H1 (cell line): ENCODE measurements at regions not wholly inside any gene's neighbourhood (a gene's known extent, or its start where the extent isn't known, plus 50 kb on each side); places are given as distances from the start of the nearest gene placed in this dataset.

Experiments
- CTCF ChIA-PET: fragments of 300-600 bp; sonication (Branson Sonifier 250); formaldehyde crosslinking; loops from one replicate; lab custom pipeline; 2021; ENCODE audit not compliant: partially characterized antibody; lab: Charles Lee
- POLR2A ChIA-PET: fragments of 300-600 bp; sonication (Branson Sonifier 250); formaldehyde crosslinking; loops from one replicate; lab custom pipeline; 2021; ENCODE audit warnings: inconsistent platforms; ENCODE audit not compliant: partially characterized antibody; lab: Charles Lee
- DNase-seq, 2 experiments: peaks; one replicate each; pipeline versions ENCODE4 v3.0.0 to v3.0.0-alpha.2; 2010 to 2022; ENCODE audit warnings: low spot score in 2 of 2, low read depth in 1 of 2, mixed read lengths in 1 of 2
- FAIRE-seq: peaks from 2 replicates; lab custom pipeline; 2011; peaks lifted over from hg19 to GRCh38; lab: Jason Lieb, UNC
- H2AFZ ChIP-seq: 2 replicates; pipeline ENCODE4 v1.8.1; 2012; ENCODE audit warnings: low read length, inconsistent platforms
- H2AK5ac ChIP-seq: 2 replicates; pipeline ENCODE4 v1.6.1; 2013; ENCODE audit warnings: low read depth, low read length
- H2BK120ac ChIP-seq: replicated peaks from 2 replicates; pipeline ENCODE3; 2013; ENCODE audit warnings: low read depth, low read length, inconsistent platforms
- H2BK12ac ChIP-seq: 2 replicates; pipeline ENCODE4 v1.6.1; 2013; ENCODE audit warnings: low read depth, low read length
- H2BK15ac ChIP-seq: 2 replicates; pipeline ENCODE4 v1.6.1; 2013; ENCODE audit warnings: low read length
- H2BK20ac ChIP-seq: 2 replicates; pipeline ENCODE4 v1.6.1; 2013; ENCODE audit warnings: low read length
- H2BK5ac ChIP-seq: 2 replicates; pipeline ENCODE4 v1.6.1; 2013; ENCODE audit warnings: low read depth, low read length
- H3K14ac ChIP-seq: 2 replicates; pipeline ENCODE4 v1.6.1; 2013; ENCODE audit warnings: inconsistent platforms; ENCODE audit not compliant: insufficient read length
- H3K18ac ChIP-seq: 2 replicates; pipeline ENCODE4 v1.6.1; 2013; ENCODE audit warnings: low read length; ENCODE audit errors: extremely low read depth
- H3K23ac ChIP-seq: 2 replicates; pipeline ENCODE4 v1.6.1; 2013; ENCODE audit warnings: inconsistent platforms; ENCODE audit not compliant: insufficient read length
- H3K23me2 ChIP-seq: 2 replicates; pipeline ENCODE4 v1.6.1; 2013; ENCODE audit warnings: low read depth, low read length
- H3K27ac ChIP-seq: 2 replicates; pipeline ENCODE4 v1.6.1; 2011; ENCODE audit warnings: low read depth, low read length, inconsistent platforms
- H3K27me3 ChIP-seq, 4 experiments: replicated peaks in 1 of 4; 1 replicate in 1 of 4; 2 replicates in 3 of 4; pipeline versions ENCODE4 v1.6.1 to v1.8.1; 2011 to 2013; ENCODE audit warnings: low read length in 3 of 4, mild to moderate bottlenecking in 3 of 4, inconsistent platforms in 2 of 4, mixed read lengths in 2 of 4, moderate library complexity in 1 of 4; ENCODE audit not compliant: control insufficient read depth in 3 of 4, insufficient read depth in 3 of 4; ENCODE audit errors: extremely low read depth in 1 of 4
- H3K36me3 ChIP-seq, 4 experiments: 2 replicates each; pipeline versions ENCODE4 v1.6.1 to v1.8.1; 2011 to 2013; ENCODE audit warnings: mild to moderate bottlenecking in 4 of 4, low read length in 3 of 4, moderate library complexity in 2 of 4, control low read depth in 1 of 4, inconsistent platforms in 1 of 4; ENCODE audit not compliant: insufficient read depth in 4 of 4, control insufficient read depth in 2 of 4
- H3K4ac ChIP-seq: replicated peaks from 2 replicates; pipeline ENCODE3; 2013; ENCODE audit warnings: low read length, low read depth, mixed read lengths, inconsistent platforms; ENCODE audit not compliant: insufficient read length
- H3K4me1 ChIP-seq, 4 experiments: replicated peaks in 1 of 4; 1 replicate in 1 of 4; 2 replicates in 3 of 4; pipeline versions ENCODE4 v1.6.1 to v1.8.1; 2011 to 2013; ENCODE audit warnings: low read length in 3 of 4, inconsistent platforms in 2 of 4, mixed read lengths in 1 of 4; ENCODE audit not compliant: insufficient read depth in 4 of 4, control insufficient read depth in 3 of 4
- H3K4me2 ChIP-seq, 2 experiments: 2 replicates each; pipeline versions ENCODE4 v1.6.1 to v1.8.1; 2011 to 2013; ENCODE audit warnings: low read depth in 2 of 2, low read length in 2 of 2, control low read depth in 1 of 2, inconsistent platforms in 1 of 2, mild to moderate bottlenecking in 1 of 2; ENCODE audit not compliant: insufficient read depth in 1 of 2
- H3K4me3 ChIP-seq, 4 experiments: fragments of 200-600, 300-600 bp in 1 of 4; sonication (generic), shearing (Covaris generic), sonication (Bioruptor Twin) in 1 of 4; 2 replicates each; pipeline versions ENCODE4 v1.5.1 to v1.8.1; 2011 to 2016; ENCODE audit warnings: low read length in 4 of 4, low read depth in 3 of 4, control low read depth in 2 of 4, inconsistent platforms in 2 of 4, mild to moderate bottlenecking in 2 of 4, mixed read lengths in 1 of 4, moderate library complexity in 1 of 4; ENCODE audit not compliant: insufficient read depth in 2 of 4; ENCODE audit errors: extremely low read depth in 1 of 4
- H3K56ac ChIP-seq: replicated peaks from 2 replicates; pipeline ENCODE3; 2013; ENCODE audit warnings: low read depth, mild to moderate bottlenecking, mixed read lengths, low read length, inconsistent platforms; ENCODE audit not compliant: insufficient read length
- H3K79me1 ChIP-seq: 2 replicates; pipeline ENCODE4 v1.6.1; 2013; ENCODE audit warnings: low read depth, low read length, control low read depth
- H3K79me2 ChIP-seq, 2 experiments: 2 replicates each; pipeline versions ENCODE4 v1.6.1 to v1.8.1; 2012 to 2013; ENCODE audit warnings: low read length in 2 of 2, mild to moderate bottlenecking in 2 of 2, inconsistent platforms in 1 of 2; ENCODE audit not compliant: insufficient read depth in 2 of 2, control insufficient read depth in 1 of 2
- H3K9ac ChIP-seq, 4 experiments: replicated peaks in 1 of 4; 1 replicate in 1 of 4; 2 replicates in 3 of 4; pipeline versions ENCODE4 v1.6.1 to v1.8.1; 2011 to 2013; ENCODE audit warnings: low read depth in 3 of 4, low read length in 3 of 4, control low read depth in 2 of 4, mild to moderate bottlenecking in 2 of 4, moderate library complexity in 2 of 4, inconsistent platforms in 1 of 4; ENCODE audit errors: extremely low read depth in 1 of 4
- H3K9me3 ChIP-seq, 2 experiments: 2 replicates each; pipeline versions ENCODE4 v1.6.1 to v1.8.1; 2012 to 2013; ENCODE audit warnings: mild to moderate bottlenecking in 2 of 2, moderate library complexity in 2 of 2, control low read depth in 1 of 2, inconsistent platforms in 1 of 2, low read depth in 1 of 2, low read length in 1 of 2, mixed read lengths in 1 of 2; ENCODE audit not compliant: insufficient read depth in 2 of 2
- H4K20me1 ChIP-seq, 2 experiments: replicated peaks in 1 of 2; 2 replicates each; pipeline versions ENCODE3 to v1.8.1; 2011 to 2013; ENCODE audit warnings: inconsistent platforms in 2 of 2, low read length in 2 of 2, mild to moderate bottlenecking in 1 of 2; ENCODE audit not compliant: insufficient read depth in 2 of 2, control insufficient read depth in 1 of 2
- H4K5ac ChIP-seq: 2 replicates; pipeline ENCODE4 v1.6.1; 2013; ENCODE audit warnings: low read length, low read depth, mixed read lengths, inconsistent platforms; ENCODE audit not compliant: insufficient read length
- H4K8ac ChIP-seq: 2 replicates; pipeline ENCODE4 v1.8.0; 2013; ENCODE audit warnings: mild to moderate bottlenecking, moderate library complexity, low read length, inconsistent platforms; ENCODE audit not compliant: insufficient read depth; ENCODE audit errors: extremely low read depth
- H4K91ac ChIP-seq: replicated peaks from 2 replicates; pipeline ENCODE3; 2013; ENCODE audit warnings: low read length, mixed read lengths, inconsistent platforms; ENCODE audit not compliant: insufficient read length
- CBX5 ChIP-seq: fragments of 300-800, 300-1000 bp; sonication (generic); IDR thresholded peaks from 2 replicates; pipeline ENCODE4 v1.7.1; 2016; ENCODE audit warnings: antibody characterized with exemption, low read length, low read depth
- JUN ChIP-seq: IDR thresholded peaks from 2 replicates; pipeline ENCODE4 v1.6.1; 2011; ENCODE audit warnings: low read depth, mild to moderate bottlenecking, improper control_type of control experiment, low read length
- NRF1 ChIP-seq: IDR thresholded peaks from 2 replicates; pipeline ENCODE4 v1.6.1; 2011; ENCODE audit warnings: mild to moderate bottlenecking, low read depth, low read length, improper control_type of control experiment
- PHF8 ChIP-seq: fragments of 200-600 bp; sonication (generic); conservative IDR thresholded peaks from 2 replicates; pipeline ENCODE4 v1.7.1; 2012; ENCODE audit warnings: low read depth, mild to moderate bottlenecking, inconsistent platforms, low read length, moderate library complexity
- RBBP5 ChIP-seq: IDR thresholded peaks from 2 replicates; pipeline ENCODE4 v1.7.1; 2012; ENCODE audit warnings: low read depth, mild to moderate bottlenecking, inconsistent platforms, low read length, moderate library complexity, borderline replicate concordance
- RNF2 ChIP-seq: fragments of 200-900, 300-1000 bp; sonication (generic); IDR thresholded peaks from 2 replicates; pipeline ENCODE4 v1.7.1; 2016; ENCODE audit warnings: borderline replicate concordance, low read depth, mild to moderate bottlenecking, antibody characterized with exemption, low read length; ENCODE audit not compliant: poor library complexity, severe bottlenecking; ENCODE audit errors: missing control alignments
- SP1 ChIP-seq: IDR thresholded peaks from 2 replicates; pipeline ENCODE4 v1.6.1; 2011; ENCODE audit warnings: low read depth, low read length
- SP2 ChIP-seq: IDR thresholded peaks from 2 replicates; pipeline ENCODE4 v1.6.1; 2012; ENCODE audit warnings: mild to moderate bottlenecking, low read length, inconsistent platforms
- SUZ12 ChIP-seq: fragments of 200-600 bp; sonication (generic); IDR thresholded peaks from 2 replicates; pipeline ENCODE4 v1.6.1; 2012; ENCODE audit warnings: mild to moderate bottlenecking, inconsistent platforms, low read length, moderate library complexity, mixed read lengths
- TAF1 ChIP-seq: IDR thresholded peaks from 2 replicates; pipeline ENCODE4 v1.6.1; 2011; ENCODE audit warnings: mild to moderate bottlenecking, low read depth, low read length
- TAF7 ChIP-seq: optimal IDR thresholded peaks from 2 replicates; pipeline ENCODE3; 2011; ENCODE audit warnings: low read depth, mild to moderate bottlenecking, inconsistent platforms, low read length, moderate library complexity, borderline replicate concordance
- TEAD4 ChIP-seq: IDR thresholded peaks from 2 replicates; pipeline ENCODE4 v1.6.1; 2012; ENCODE audit warnings: low read depth, low read length, inconsistent platforms, mixed read lengths
- WGBS, 2 experiments: shearing (Covaris generic) in 1 of 2; methylation state at CpG; one replicate each; pipeline versions ENCODE4 v1.1.6 to v1.1.7; 2013 to 2015; ENCODE audit warnings: low lambda C conversion rate in 2 of 2, mixed read lengths in 2 of 2, inconsistent platforms in 1 of 2, low coverage in 1 of 2, missing lambda C conversion rate in 1 of 2; ENCODE audit not compliant: insufficient replicate concordance in 2 of 2, insufficient coverage in 1 of 2, insufficient read length in 1 of 2; ENCODE audit errors: extremely low coverage in 1 of 2, missing lambda C conversion rate in 1 of 2; 5-methylcytosine and 5-hydroxymethylcytosine counted together
- TF ChIP-seq, protein P1 (sequence below): IDR thresholded peaks from 2 replicates; pipeline ENCODE4 v1.6.1; 2012; ENCODE audit warnings: low read length, inconsistent platforms

DNA sequence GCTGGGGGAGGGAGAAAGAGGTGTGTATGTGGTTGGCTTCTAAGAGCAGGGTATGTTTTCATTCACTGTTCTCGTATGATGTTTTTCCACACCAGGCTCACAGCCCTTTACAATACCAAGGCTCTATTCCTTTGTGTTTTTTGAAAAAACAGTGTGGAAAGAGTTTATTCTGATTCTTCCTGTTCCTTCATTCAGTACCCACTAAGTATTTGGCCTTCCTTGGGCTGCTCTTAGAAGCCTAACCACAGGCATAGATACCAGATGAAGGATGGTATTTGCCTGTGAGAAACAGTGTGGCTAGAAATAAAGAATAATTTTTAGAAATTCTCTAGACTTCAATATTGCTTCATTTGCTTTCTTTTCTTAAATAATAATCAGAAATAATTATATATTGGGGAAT, 518.0 kb upstream of the DIPK2B start:
- no peak overlapping the region for H3K27ac ChIP-seq
- CTCF ChIA-PET, result no interaction called here
- peaks cover 0 to 4% (median 0%) of the 10 kb centered on the region in 4 experiments; a peak in 1 of 7 replicates for H3K4me1 ChIP-seq
- H3K56ac ChIP-seq, result no peak overlapping the region
- no peak overlapping the region for H2BK15ac ChIP-seq
- no peaks in the 10 kb centered on the region for H3K36me3 ChIP-seq
- H2BK120ac ChIP-seq, result no peak overlapping the region
- H3K27me3 ChIP-seq, result no peaks in the 10 kb centered on the region
- no peaks in the 10 kb centered on the region for H3K79me1 ChIP-seq
- no peaks in the 10 kb centered on the region for H3K23me2 ChIP-seq
- POLR2A ChIA-PET, result no interaction called here
- H2AK5ac ChIP-seq, result no peak overlapping the region
- no peaks in the 10 kb centered on the region for H3K79me2 ChIP-seq
- no peak overlapping the region for H4K91ac ChIP-seq
- no peak overlapping the region for H3K4me3 ChIP-seq
- FAIRE-seq (no peak), DNase-seq (no peak)
- no peak overlapping the region for H2BK20ac ChIP-seq
- H4K5ac ChIP-seq, result no peak overlapping the region
- H4K20me1 ChIP-seq, result no peaks in the 10 kb centered on the region
- H2AFZ ChIP-seq, result no peak overlapping the region
- H3K23ac ChIP-seq, result no peak overlapping the region
- H3K4me2 ChIP-seq, result no peak overlapping the region; a peak in 1 of 4 replicates
- H3K18ac ChIP-seq, result no peak overlapping the region
- H4K8ac ChIP-seq, result no peak overlapping the region
- H3K9ac ChIP-seq, result no peak overlapping the region
- no peak overlapping the region for H3K4ac ChIP-seq
- WGBS, 2 experiments, result 83% methylated on average over 1 of the region's 1 CpG; no CpG with 5 or more reads in 1 of the 2 experiments
- H3K9me3 ChIP-seq, result no peaks in the 10 kb centered on the region
- H2BK12ac ChIP-seq, result no peak overlapping the region
- H2BK5ac ChIP-seq, result no peak overlapping the region
- H3K14ac ChIP-seq, result no peak overlapping the region
- TF ChIP-seq RNF2, result no peak
- TF ChIP-seq SP1, result no peak
- no peak for TF ChIP-seq SUZ12
- no peak for TF ChIP-seq CBX5
- TF ChIP-seq JUN, result no peak
- TF ChIP-seq, protein P1, sequence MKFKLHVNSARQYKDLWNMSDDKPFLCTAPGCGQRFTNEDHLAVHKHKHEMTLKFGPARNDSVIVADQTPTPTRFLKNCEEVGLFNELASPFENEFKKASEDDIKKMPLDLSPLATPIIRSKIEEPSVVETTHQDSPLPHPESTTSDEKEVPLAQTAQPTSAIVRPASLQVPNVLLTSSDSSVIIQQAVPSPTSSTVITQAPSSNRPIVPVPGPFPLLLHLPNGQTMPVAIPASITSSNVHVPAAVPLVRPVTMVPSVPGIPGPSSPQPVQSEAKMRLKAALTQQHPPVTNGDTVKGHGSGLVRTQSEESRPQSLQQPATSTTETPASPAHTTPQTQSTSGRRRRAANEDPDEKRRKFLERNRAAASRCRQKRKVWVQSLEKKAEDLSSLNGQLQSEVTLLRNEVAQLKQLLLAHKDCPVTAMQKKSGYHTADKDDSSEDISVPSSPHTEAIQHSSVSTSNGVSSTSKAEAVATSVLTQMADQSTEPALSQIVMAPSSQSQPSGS, result no peak
- no peak for TF ChIP-seq RBBP5
- TF ChIP-seq TAF1, result no peak
- no peak for TF ChIP-seq PHF8
- TF ChIP-seq SP2, result no peak
- TF ChIP-seq NRF1, result no peak
- no peak for TF ChIP-seq TEAD4
- no peak for TF ChIP-seq TAF7
